Aorta (tissue), 5 donors: ENCODE measurements at regions not wholly inside any gene's neighbourhood (a gene's known extent, or its start where the extent isn't known, plus 50 kb on each side); places are given as distances from the start of the nearest gene placed in this dataset.
"Not testable (repeated sequence)": the region's sequence is repeated elsewhere in the genome, so short reads cannot be mapped to it uniquely, and the experiment has no call there.

Experiments used
- ATAC-seq: fragments of 200-7000 bp; cut with Tn5 transposase; one replicate; pipeline ENCODE4 v1.9.1; 2022; ENCODE audit warnings: moderate library complexity; ENCODE audit not compliant: low FRiP score
- DNase-seq, 2 donors: peaks; one replicate each; pipeline ENCODE4 v3.0.0-alpha.2; 2020
- H3K27ac ChIP-seq, 2 donors: one replicate each; pipeline ENCODE4 v1.5.1; 2013; ENCODE audit warnings: low read length in 2 of 2, mild to moderate bottlenecking in 2 of 2, moderate library complexity in 2 of 2, control low read depth in 1 of 2, inconsistent platforms in 1 of 2, low read depth in 1 of 2
- H3K27me3 ChIP-seq, 2 donors: one replicate each; pipeline ENCODE4 v1.6.1; 2013; ENCODE audit warnings: control low read depth in 1 of 2, low read length in 1 of 2, mild to moderate bottlenecking in 1 of 2, moderate library complexity in 1 of 2; ENCODE audit not compliant: insufficient read depth in 2 of 2, control insufficient read depth in 1 of 2
- H3K36me3 ChIP-seq, 2 donors: one replicate each; pipeline ENCODE4 v1.6.1; 2013; ENCODE audit warnings: control low read depth in 1 of 2, low read length in 1 of 2, mild to moderate bottlenecking in 1 of 2; ENCODE audit not compliant: insufficient read depth in 2 of 2, control insufficient read depth in 1 of 2
- H3K4me1 ChIP-seq, 2 donors: one replicate each; pipeline ENCODE4 v1.6.1; 2013; ENCODE audit warnings: low read length in 2 of 2, control low read depth in 1 of 2, mild to moderate bottlenecking in 1 of 2, moderate library complexity in 1 of 2; ENCODE audit not compliant: insufficient read depth in 2 of 2, control insufficient read depth in 1 of 2
- H3K4me3 ChIP-seq, 2 donors: one replicate each; pipeline ENCODE4 v1.5.1; 2013; ENCODE audit warnings: low read length in 2 of 2, control low read depth in 1 of 2, mild to moderate bottlenecking in 1 of 2
- H3K9me3 ChIP-seq: one replicate; pipeline ENCODE4 v1.6.1; 2013; ENCODE audit warnings: mild to moderate bottlenecking, low read length; ENCODE audit not compliant: control insufficient read depth
- WGBS, 2 donors: extraction: QIAGEN DNeasy Blood & Tissue Kit; methylation state at CpG; one replicate each; pipeline ENCODE4 v1.1.7; 2013; 5-methylcytosine and 5-hydroxymethylcytosine counted together
- intact Hi-C, 2 donors: fragments of 100-400 bp; cut with DNase I; formaldehyde crosslinking; loops; one replicate each; pipeline versions ENCODE4 v1.14.2 to v1.15.0; 2022
- donor health status: healthy with polysubstance abuse.
- donor health status: Bipolar disorder and iron deficiency.
- donor health status: DM: no; HTN: no; CAD: no.
- donor health status: DM: no; HTN: no; CAD: no.
- donor health status: DM: yes; HTN: yes; CAD: no.

DNA sequence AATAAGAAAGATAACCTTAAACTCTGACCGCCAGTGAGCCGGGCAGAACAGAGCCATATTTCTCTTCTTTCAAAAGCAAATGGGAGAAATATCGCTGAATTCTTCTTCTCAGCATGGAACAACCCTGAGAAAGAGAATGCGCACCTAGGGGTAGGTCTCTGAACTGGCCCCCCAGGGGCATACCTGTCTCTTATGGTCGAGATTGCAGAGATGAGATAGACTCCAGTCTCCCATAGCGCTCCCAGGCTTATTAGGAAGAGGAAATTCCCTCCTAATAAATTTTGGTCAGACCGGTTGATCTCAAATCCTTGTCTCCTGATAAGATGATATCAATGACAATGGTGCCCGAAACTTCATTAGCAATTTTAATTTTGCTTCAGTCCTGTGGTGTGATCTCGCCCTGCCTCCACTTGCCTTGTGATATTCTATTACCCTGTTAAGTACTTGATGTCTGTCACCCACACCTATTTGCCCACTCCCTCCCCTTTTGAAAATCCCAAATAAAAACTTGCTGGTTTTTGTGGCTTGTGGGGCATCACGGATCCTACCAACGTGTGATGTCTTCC, 64.8 kb upstream of the SRD5A3 start:
- H3K36me3 ChIP-seq, H3K27me3 ChIP-seq, H3K27ac ChIP-seq, H3K9me3 ChIP-seq, H3K4me1 ChIP-seq, DNase-seq, intact Hi-C loops, ATAC-seq, H3K4me3 ChIP-seq: not testable (repeated sequence)
- 46 to 50% methylated on average over 11 of the region's 11 CpGs for WGBS, 2 donors

DNA sequence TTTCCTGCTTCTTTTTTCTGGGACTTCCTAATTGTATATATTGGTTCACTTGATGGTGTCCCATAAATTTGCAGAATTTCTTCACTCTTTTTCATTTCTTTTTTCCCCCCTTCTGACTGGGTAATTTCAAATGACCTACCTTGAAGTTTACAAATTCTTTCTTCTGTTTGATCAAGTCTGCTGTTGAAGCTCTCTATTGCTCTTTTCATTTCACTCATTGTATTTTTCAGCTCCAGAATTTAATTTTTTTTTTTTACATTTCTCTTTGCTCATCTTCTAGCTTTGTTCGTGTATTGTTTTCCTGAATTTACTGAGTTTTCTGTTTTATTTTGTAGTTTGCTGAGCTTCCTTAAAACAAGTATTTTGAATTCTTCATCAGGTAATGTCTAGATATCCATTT, 61.7 kb upstream of the SRD5A3 start:
- Histone ChIP-seq H3K4me3 (no peak overlapping the region), H3K9me3 (peaks cover 5% of the 10 kb centered on the region), H3K27me3 (no peaks in the 10 kb centered on the region), H3K27ac (no peak overlapping the region), H3K36me3 (no peaks in the 10 kb centered on the region), H3K4me1 (no peaks in the 10 kb centered on the region)
- WGBS, 2 donors: 89 to 93% methylated on average over 1 of the region's 1 CpG
- DNase-seq (no peak), ATAC-seq (no peak)
- intact Hi-C loops: no loop called here

DNA sequence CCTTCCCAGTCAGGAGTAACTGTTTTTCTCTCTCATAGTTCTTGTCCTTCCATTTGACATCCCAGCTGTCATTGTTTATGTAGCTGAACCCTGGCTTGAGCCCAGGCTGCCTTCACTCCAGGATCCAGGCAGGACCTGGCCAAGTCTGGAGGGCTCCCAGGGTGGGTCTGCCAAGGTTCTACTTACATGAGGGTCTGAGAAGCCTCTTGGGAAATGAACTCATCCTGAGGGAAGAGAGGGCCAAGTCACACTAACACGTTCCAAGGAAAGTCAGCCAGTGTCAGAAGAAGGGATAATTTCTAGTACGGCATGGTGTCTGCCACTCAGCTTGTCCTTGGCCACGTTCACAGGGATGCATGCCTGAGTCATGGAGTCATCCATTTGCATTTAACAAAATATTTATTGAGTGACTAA, 54.8 kb upstream of the SRD5A3 start:
- Histone ChIP-seq H3K36me3 (no peaks in the 10 kb centered on the region), H3K9me3 (no peaks in the 10 kb centered on the region), H3K27ac (no peak overlapping the region), H3K4me1 (no peaks in the 10 kb centered on the region), H3K4me3 (no peak overlapping the region), H3K27me3 (no peaks in the 10 kb centered on the region)
- WGBS, 2 donors: 5 to 6% methylated on average over 3 of the region's 3 CpGs
- DNase-seq (no peak), ATAC-seq (peak; percentile 53)
- intact Hi-C loops: no loop called here

DNA sequence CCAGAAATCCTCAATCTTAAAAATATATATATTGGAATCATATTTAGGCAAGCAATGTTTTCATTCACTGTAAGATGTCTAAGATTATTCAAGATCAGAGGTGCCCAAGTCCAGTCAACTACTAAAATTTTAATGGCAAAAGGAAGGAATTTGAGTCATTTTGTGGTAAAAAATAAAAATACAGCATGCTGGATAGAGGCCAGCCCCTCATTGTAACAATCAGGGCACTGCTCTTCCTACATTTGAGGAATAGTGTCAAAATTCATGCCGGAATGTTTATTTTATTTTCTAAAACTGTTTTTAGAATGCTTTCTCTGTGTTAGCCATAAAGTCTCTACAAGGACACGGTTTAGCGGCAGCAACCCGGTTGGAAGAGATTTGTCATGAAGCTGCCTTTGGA, 49.9 kb upstream of the SRD5A3 start:
- Histone ChIP-seq H3K27me3 (no peaks in the 10 kb centered on the region), H3K9me3 (no peaks in the 10 kb centered on the region), H3K4me3 (no peak overlapping the region), H3K4me1 (no peaks in the 10 kb centered on the region), H3K27ac (no peak overlapping the region), H3K36me3 (no peaks in the 10 kb centered on the region)
- intact Hi-C loops: no loop called here
- DNase-seq (no peak), ATAC-seq (no peak)
- 14 to 24% methylated on average over 4 of the region's 4 CpGs for WGBS, 2 donors
